Pons (tissue), 1 donor: ENCODE measurements at regions not wholly inside any gene's neighbourhood (a gene's known extent, or its start where the extent isn't known, plus 50 kb on each side); places are given as distances from the start of the nearest gene placed in this dataset.
A peak's percentile ranks its signal among the peaks of the same experiment; 100 is the strongest.
"Not testable (repeated sequence)": the region's sequence is repeated elsewhere in the genome, so short reads cannot be mapped to it uniquely, and the experiment has no call there.

Experiments
- DNase-seq: peaks from one replicate; pipeline ENCODE4 v3.0.0-alpha.2; 2016; ENCODE audit warnings: low spot score

- no peak for DNase-seq
Measured at GRCh38 chr5:143634689-143635088, 177.3 kb upstream of the HMHB1 start.

- DNase-seq: no peak
Measured at GRCh38 chr5:143629871-143630659, 181.9 kb upstream of the HMHB1 start.

- not testable (repeated sequence) for DNase-seq
Measured at GRCh38 chr5:143625048-143625447, 186.9 kb upstream of the HMHB1 start.

- DNase-seq: no peak
Measured at GRCh38 chr5:143624465-143624864, 187.5 kb upstream of the HMHB1 start.

GRCh38 chr5:143619040-143619439 lies 192.9 kb upstream of the HMHB1 start:
- DNase-seq: no peak

- DNase-seq: no peak
Measured at GRCh38 chr5:143618141-143618540, 193.8 kb upstream of the HMHB1 start.

GRCh38 chr5:143614831-143615230 lies 197.1 kb upstream of the HMHB1 start:
- DNase-seq: no peak

GRCh38 chr5:143613329-143613728 lies 198.6 kb upstream of the HMHB1 start:
- no peak for DNase-seq

- DNase-seq: no peak
Measured at GRCh38 chr5:143610946-143611345, 201.0 kb upstream of the HMHB1 start.

- no peak for DNase-seq
Measured at GRCh38 chr5:143606043-143606752, 202.7 kb upstream of the NR3C1 start.

- peak; percentile 68 for DNase-seq
Measured at GRCh38 chr5:143605403-143606005, 202.0 kb upstream of the NR3C1 start.

- DNase-seq: no peak
Measured at GRCh38 chr5:143601917-143602333, 198.4 kb upstream of the NR3C1 start.

- DNase-seq: no peak
Measured at GRCh38 chr5:143601357-143601756, 197.9 kb upstream of the NR3C1 start.

- DNase-seq: no peak
Measured at GRCh38 chr5:143600396-143601075, 197.1 kb upstream of the NR3C1 start.

- DNase-seq: no peak
Measured at GRCh38 chr5:143599474-143599873, 196.0 kb upstream of the NR3C1 start.

- no peak for DNase-seq
Measured at GRCh38 chr5:143596824-143597223, 193.3 kb upstream of the NR3C1 start.

- no peak for DNase-seq
Measured at GRCh38 chr5:143594902-143595818, 191.7 kb upstream of the NR3C1 start.

- no peak for DNase-seq
Measured at GRCh38 chr5:143593723-143594122, 190.2 kb upstream of the NR3C1 start.

- no peak for DNase-seq
Measured at GRCh38 chr5:143592648-143593047, 189.2 kb upstream of the NR3C1 start.

GRCh38 chr5:143588933-143589662 lies 185.6 kb upstream of the NR3C1 start:
- DNase-seq: no peak

GRCh38 chr5:143588121-143588520 lies 184.6 kb upstream of the NR3C1 start:
- DNase-seq: not testable (repeated sequence)
